ENCODE measurements at regions not wholly inside any gene's neighbourhood (a gene's known extent, or its start where the extent isn't known, plus 50 kb on each side); places are given as distances from the start of the nearest gene placed in this dataset.

DNA sequence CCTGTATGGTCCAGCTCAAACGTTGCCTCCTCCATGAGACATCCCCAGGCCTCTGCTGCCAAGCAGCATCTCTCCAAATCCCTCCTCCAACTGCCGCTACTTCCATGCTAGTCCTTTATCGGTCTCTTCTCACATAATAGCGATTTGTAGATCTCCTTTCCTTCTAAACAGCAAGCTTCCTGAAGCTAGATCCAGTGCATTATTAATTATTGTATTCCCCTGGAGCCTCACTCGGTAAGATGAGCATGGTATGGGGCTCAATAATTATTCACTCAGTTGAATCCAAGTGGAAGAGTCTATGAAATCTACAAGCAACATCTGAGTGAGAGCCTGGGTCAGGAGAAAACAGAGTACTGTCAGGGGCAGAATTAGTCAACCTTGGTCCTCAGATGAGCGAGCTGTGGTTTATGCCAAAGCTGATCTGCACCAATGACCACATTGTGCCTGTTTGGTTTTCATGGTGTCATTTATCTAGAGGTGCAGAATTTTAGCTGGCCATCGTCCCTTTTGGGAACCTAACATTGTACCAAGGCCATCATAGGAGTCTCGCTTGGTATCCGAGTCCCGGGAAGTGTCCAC is 93.8 kb upstream of the UBE2E1 start:
- TF ChIP-seq POLR2A (IDR thresholded peaks at IDR 0.05; ENCODE audit: low read depth, low read length), result no peak
- no peak for TF ChIP-seq POLR2AphosphoS5 (IDR thresholded peaks at IDR 0.05; ENCODE audit: low read depth, low read length)
- no peak for TF ChIP-seq TAF1 (IDR thresholded peaks at IDR 0.05; ENCODE audit: borderline replicate concordance, low read depth, low read length)

All from GM12892 (cell line).